Keratinocyte (primary cell): ENCODE measurements at regions not wholly inside any gene's neighbourhood (a gene's known extent, or its start where the extent isn't known, plus 50 kb on each side); places are given as distances from the start of the nearest gene placed in this dataset.

Experiments used
- DNase-seq: peaks from one replicate; pipeline ENCODE4 v3.0.0-alpha.2; 2011; ENCODE audit warnings: low read depth, missing footprints, low spot score
- FAIRE-seq: peaks from 2 replicates; lab custom pipeline; 2011; peaks lifted over from hg19 to GRCh38; lab: Jason Lieb, UNC
- H2AFZ ChIP-seq: 2 replicates; pipeline ENCODE4 v1.6.0; 2012; ENCODE audit warnings: low read length, control low read depth, inconsistent platforms; ENCODE audit not compliant: control insufficient read depth
- H3K27ac ChIP-seq: 2 replicates; pipeline ENCODE4 v1.5.1; 2011; ENCODE audit warnings: low read length; ENCODE audit not compliant: control insufficient read depth, insufficient read depth
- H3K27me3 ChIP-seq: 3 replicates; pipeline ENCODE4 v1.6.0; 2011; ENCODE audit warnings: low read length; ENCODE audit not compliant: control insufficient read depth, insufficient read depth; ENCODE audit errors: extremely low read depth
- H3K36me3 ChIP-seq, 2 experiments: 2 replicates in 1 of 2; 3 replicates in 1 of 2; pipeline ENCODE4 v1.5.1; 2011; ENCODE audit warnings: low read length in 2 of 2, mild to moderate bottlenecking in 1 of 2; ENCODE audit not compliant: control insufficient read depth in 2 of 2, insufficient read depth in 2 of 2; ENCODE audit errors: extremely low read depth in 1 of 2
- H3K4me1 ChIP-seq: 3 replicates; pipeline ENCODE4 v1.5.1; 2011; ENCODE audit warnings: low read length; ENCODE audit not compliant: control insufficient read depth, insufficient read depth; ENCODE audit errors: extremely low read depth
- H3K4me2 ChIP-seq: 3 replicates; pipeline ENCODE4 v1.6.0; 2011; ENCODE audit warnings: low read depth, low read length; ENCODE audit not compliant: control insufficient read depth, insufficient read depth; ENCODE audit errors: extremely low read depth
- H3K4me3 ChIP-seq, 3 experiments: fragments of 200-600 bp in 1 of 3; sonication (generic) in 1 of 3; 2 replicates in 2 of 3; 3 replicates in 1 of 3; pipeline ENCODE4 v1.5.1; 2011 to 2016; ENCODE audit warnings: low read length in 3 of 3, mild to moderate bottlenecking in 3 of 3, control low read depth in 2 of 3, inconsistent platforms in 1 of 3, low read depth in 1 of 3, mixed read lengths in 1 of 3, mixed run types in 1 of 3, moderate library complexity in 1 of 3; ENCODE audit not compliant: control insufficient read depth in 2 of 3, insufficient read depth in 2 of 3; ENCODE audit errors: extremely low read depth in 1 of 3
- H3K79me2 ChIP-seq: 2 replicates; pipeline ENCODE4 v1.6.0; 2012; ENCODE audit warnings: low read length; ENCODE audit not compliant: control insufficient read depth, insufficient read depth
- H3K9ac ChIP-seq: 3 replicates; pipeline ENCODE4 v1.6.0; 2011; ENCODE audit warnings: low read length; ENCODE audit not compliant: control insufficient read depth, insufficient read depth; ENCODE audit errors: extremely low read depth
- H3K9me1 ChIP-seq: 3 replicates; pipeline ENCODE4 v1.6.0; 2011; ENCODE audit warnings: low read length; ENCODE audit not compliant: control insufficient read depth, insufficient read depth; ENCODE audit errors: extremely low read depth
- H3K9me3 ChIP-seq: 2 replicates; pipeline ENCODE4 v1.5.1; 2012; ENCODE audit warnings: low read depth, low read length; ENCODE audit not compliant: control insufficient read depth
- H4K20me1 ChIP-seq: 3 replicates; pipeline ENCODE4 v1.6.0; 2011; ENCODE audit warnings: low read length; ENCODE audit not compliant: control insufficient read depth, insufficient read depth; ENCODE audit errors: extremely low read depth
- EZH2 ChIP-seq: IDR thresholded peaks from one replicate; pipeline ENCODE4 v1.6.1; 2012; ENCODE audit warnings: inconsistent platforms, mild to moderate bottlenecking, low read length, moderate library complexity
- dilution Hi-C: fragments of 300-500 bp; cut with MboI; formaldehyde crosslinking; loops from one replicate; pipeline ENCODE4 v1.7.0; 2020; ENCODE audit warnings: low sequenced_read_pairs; ENCODE audit not compliant: extremely low pct_ligation_motif_present
- TF ChIP-seq, protein P1 (sequence below), 3 experiments: IDR thresholded peaks in 1 of 3; conservative IDR thresholded peaks in 1 of 3; optimal IDR thresholded peaks in 1 of 3; 2 replicates in 2 of 3; 3 replicates in 1 of 3; pipeline versions ENCODE3 to v1.5.1; 2011; ENCODE audit warnings: low read length in 3 of 3, mild to moderate bottlenecking in 3 of 3, moderate library complexity in 2 of 3, control low read depth in 1 of 3, inconsistent platforms in 1 of 3; ENCODE audit not compliant: insufficient read depth in 2 of 3; ENCODE audit errors: extremely low read depth in 1 of 3

DNA sequence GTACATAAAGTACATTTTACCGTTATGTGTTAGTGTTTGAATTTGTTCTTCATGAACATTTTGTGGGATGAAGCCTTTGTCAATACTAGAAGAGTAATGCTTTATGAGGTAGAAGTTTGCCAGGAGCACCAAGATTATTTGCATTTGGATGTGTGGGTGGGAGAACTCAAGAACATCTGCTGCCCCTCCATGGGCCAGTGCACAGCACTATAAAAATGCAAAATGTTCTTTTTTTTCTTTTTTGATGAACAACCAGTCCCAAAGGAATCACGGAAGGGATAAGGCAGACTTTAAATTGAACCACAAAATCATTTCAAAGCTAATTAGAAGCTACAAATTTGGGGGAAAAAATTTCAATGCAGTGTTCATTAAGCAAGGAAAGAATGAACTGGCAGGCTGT lies 300.3 kb upstream of the NWD2 start:
- no peaks in the 10 kb centered on the region for H3K27me3 ChIP-seq
- H4K20me1 ChIP-seq, result no peaks in the 10 kb centered on the region
- H3K27ac ChIP-seq, result no peak overlapping the region
- no peaks in the 10 kb centered on the region for H3K36me3 ChIP-seq
- TF ChIP-seq EZH2, result no peak
- TF ChIP-seq, protein P1, sequence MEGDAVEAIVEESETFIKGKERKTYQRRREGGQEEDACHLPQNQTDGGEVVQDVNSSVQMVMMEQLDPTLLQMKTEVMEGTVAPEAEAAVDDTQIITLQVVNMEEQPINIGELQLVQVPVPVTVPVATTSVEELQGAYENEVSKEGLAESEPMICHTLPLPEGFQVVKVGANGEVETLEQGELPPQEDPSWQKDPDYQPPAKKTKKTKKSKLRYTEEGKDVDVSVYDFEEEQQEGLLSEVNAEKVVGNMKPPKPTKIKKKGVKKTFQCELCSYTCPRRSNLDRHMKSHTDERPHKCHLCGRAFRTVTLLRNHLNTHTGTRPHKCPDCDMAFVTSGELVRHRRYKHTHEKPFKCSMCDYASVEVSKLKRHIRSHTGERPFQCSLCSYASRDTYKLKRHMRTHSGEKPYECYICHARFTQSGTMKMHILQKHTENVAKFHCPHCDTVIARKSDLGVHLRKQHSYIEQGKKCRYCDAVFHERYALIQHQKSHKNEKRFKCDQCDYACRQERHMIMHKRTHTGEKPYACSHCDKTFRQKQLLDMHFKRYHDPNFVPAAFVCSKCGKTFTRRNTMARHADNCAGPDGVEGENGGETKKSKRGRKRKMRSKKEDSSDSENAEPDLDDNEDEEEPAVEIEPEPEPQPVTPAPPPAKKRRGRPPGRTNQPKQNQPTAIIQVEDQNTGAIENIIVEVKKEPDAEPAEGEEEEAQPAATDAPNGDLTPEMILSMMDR (optimal IDR thresholded peaks at IDR 0.05 in 1 of 3, IDR thresholded peaks at IDR 0.05 in 1 of 3, conservative IDR thresholded peaks at IDR 0.05 in 1 of 3; ENCODE audit: extremely low read depth in 1 of 3, insufficient read depth in 2 of 3, low read length in 3 of 3), result no peak
- H2AFZ ChIP-seq, result no peak overlapping the region
- H3K4me3 ChIP-seq, result no peak overlapping the region
- H3K4me1 ChIP-seq, result no peaks in the 10 kb centered on the region
- H3K79me2 ChIP-seq, result no peaks in the 10 kb centered on the region
- H3K4me2 ChIP-seq, result no peak overlapping the region
- no peak for FAIRE-seq
- H3K9ac ChIP-seq, result no peak overlapping the region
- H3K9me1 ChIP-seq, result no peaks in the 10 kb centered on the region
- no peaks in the 10 kb centered on the region for H3K9me3 ChIP-seq
- dilution Hi-C loops, result no loop called here
- DNase-seq, result no peak

DNA sequence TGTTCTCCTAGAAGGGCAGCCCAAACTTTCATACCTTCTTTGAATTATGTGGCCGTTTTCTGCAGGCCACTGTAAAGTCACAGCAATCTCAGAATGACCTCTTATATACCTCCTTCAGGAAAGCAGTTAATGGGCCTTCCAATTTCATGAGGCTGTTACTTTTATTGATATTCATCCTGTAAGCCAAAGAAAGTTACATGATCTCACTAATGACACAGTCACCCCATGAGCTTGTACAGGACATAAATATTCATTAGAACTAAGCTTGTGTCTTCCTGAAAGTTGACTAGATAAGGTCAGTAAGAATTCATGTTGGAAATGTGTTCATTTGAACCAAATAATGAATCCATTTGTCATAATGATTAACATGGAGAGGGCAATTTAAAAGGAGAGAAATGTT lies 283.1 kb upstream of the NWD2 start:
- DNase-seq (no peak), FAIRE-seq (no peak)
- H3K27ac ChIP-seq, result no peak overlapping the region

More for the DNA sequence above, 283.1 kb upstream of the NWD2 start:
- dilution Hi-C loops, result no loop called here
- H3K4me3 ChIP-seq, result no peak overlapping the region
- H2AFZ ChIP-seq, result no peak overlapping the region
- H3K36me3 ChIP-seq, result no peaks in the 10 kb centered on the region
- H3K4me1 ChIP-seq, result no peaks in the 10 kb centered on the region
- no peaks in the 10 kb centered on the region for H3K9me3 ChIP-seq
- no peak for TF ChIP-seq EZH2
- TF ChIP-seq, protein P1 (optimal IDR thresholded peaks at IDR 0.05 in 1 of 3, IDR thresholded peaks at IDR 0.05 in 1 of 3, conservative IDR thresholded peaks at IDR 0.05 in 1 of 3; ENCODE audit: extremely low read depth in 1 of 3, insufficient read depth in 2 of 3, low read length in 3 of 3), result no peak
- no peaks in the 10 kb centered on the region for H3K9me1 ChIP-seq
- H3K27me3 ChIP-seq, result no peaks in the 10 kb centered on the region
- H3K9ac ChIP-seq, result no peak overlapping the region
- H3K4me2 ChIP-seq, result no peak overlapping the region
- H4K20me1 ChIP-seq, result no peaks in the 10 kb centered on the region
- H3K79me2 ChIP-seq, result no peaks in the 10 kb centered on the region
